HL-60 (cell line): ENCODE measurements at regions not wholly inside any gene's neighbourhood (a gene's known extent, or its start where the extent isn't known, plus 50 kb on each side); places are given as distances from the start of the nearest gene placed in this dataset.

ENCODE experiments used
- DNase-seq, 2 experiments: peaks; one replicate each; pipeline ENCODE4 v3.0.0-alpha.2; 2010 to 2020; ENCODE audit warnings: low read depth in 1 of 2, low spot score in 1 of 2
- H3K27ac ChIP-seq: fragments of 250-450 bp; sonication (Bioruptor Pico); replicated peaks from 2 replicates; pipeline ENCODE4 v1.5.1; 2020; ENCODE audit warnings: mild to moderate bottlenecking, moderate library complexity
- H3K27me3 ChIP-seq: fragments of 250-450 bp; sonication (Bioruptor Pico); 2 replicates; pipeline ENCODE4 v1.5.1; 2021; ENCODE audit warnings: mild to moderate bottlenecking, moderate library complexity; ENCODE audit not compliant: insufficient read depth, poor library complexity, severe bottlenecking
- H3K4me3 ChIP-seq: replicated peaks from 2 replicates; pipeline ENCODE4 v1.5.1; 2011; ENCODE audit warnings: mild to moderate bottlenecking, control low read depth, low read length; ENCODE audit not compliant: insufficient read depth
- CTCF ChIP-seq: IDR thresholded peaks from one replicate; pipeline ENCODE4 v1.5.1; 2011; ENCODE audit warnings: low read length, control low read depth, inconsistent platforms; ENCODE audit not compliant: insufficient read depth
- GABPA ChIP-seq: IDR thresholded peaks from 2 replicates; pipeline ENCODE4 v1.6.1; 2012; ENCODE audit warnings: low read depth
- POLR2AphosphoS5 ChIP-seq: IDR thresholded peaks from 2 replicates; pipeline ENCODE4 v1.6.1; 2012; ENCODE audit warnings: low read depth
- REST ChIP-seq: IDR thresholded peaks from 2 replicates; pipeline ENCODE4 v1.6.1; 2012; ENCODE audit warnings: low read depth; ENCODE audit not compliant: insufficient replicate concordance
- SPI1 ChIP-seq: IDR thresholded peaks from 2 replicates; pipeline ENCODE4 v1.6.1; 2012; ENCODE audit warnings: low read depth, mild to moderate bottlenecking, borderline replicate concordance

GRCh38 chr4:130067419-130067818 is 971.5 kb downstream of the C4orf33 start:
- H3K27me3 ChIP-seq: no peaks in the 10 kb centered on the region
- no peak for TF ChIP-seq SPI1
- no peak for TF ChIP-seq CTCF
- TF ChIP-seq REST: no peak
- H3K27ac ChIP-seq: no peak overlapping the region
- H3K4me3 ChIP-seq: no peak overlapping the region
- DNase-seq: no peak

- no peak for DNase-seq
- TF ChIP-seq POLR2AphosphoS5 (no peak), SPI1 (no peak), GABPA (no peak), CTCF (no peak), REST (no peak)
- H3K4me3 ChIP-seq: no peak overlapping the region
- no peak overlapping the region for H3K27ac ChIP-seq
- no peaks in the 10 kb centered on the region for H3K27me3 ChIP-seq
Measured at GRCh38 chr4:130068072-130068471, 972.1 kb downstream of the C4orf33 start.

GRCh38 chr4:130071746-130072145 is 975.8 kb downstream of the C4orf33 start:
- H3K27ac ChIP-seq: no peak overlapping the region
- H3K27me3 ChIP-seq: no peaks in the 10 kb centered on the region
- H3K4me3 ChIP-seq: no peak overlapping the region
- no peak for DNase-seq
- TF ChIP-seq REST (no peak), CTCF (no peak), POLR2AphosphoS5 (no peak), GABPA (no peak), SPI1 (no peak)
